ENCODE measurements at regions not wholly inside any gene's neighbourhood (a gene's known extent, or its start where the extent isn't known, plus 50 kb on each side); places are given as distances from the start of the nearest gene placed in this dataset.

DNA sequence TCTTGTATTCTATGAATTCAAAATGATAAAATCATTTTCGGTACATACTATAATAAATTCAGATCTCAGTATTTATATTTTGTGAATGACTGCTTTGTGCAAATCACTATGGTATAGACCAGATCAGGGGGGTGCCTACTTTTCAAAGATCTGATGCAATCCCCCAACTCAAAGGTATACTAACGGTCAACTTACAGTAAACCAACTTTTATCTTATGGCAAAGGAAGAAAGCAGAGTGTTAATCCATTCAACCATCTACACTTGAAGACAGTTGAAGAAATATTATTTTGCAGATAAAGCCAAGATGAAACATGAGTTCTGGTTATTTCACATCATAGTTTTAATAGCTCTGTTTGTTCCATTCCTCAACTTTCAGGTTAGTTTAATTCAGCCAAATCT lies 197.1 kb downstream of the MEX3B start:
- H3K27ac ChIP-seq (ENCODE audit: low read depth in 2 of 2, low read length in 1 of 2): no peak overlapping the region
- H3K4me2 ChIP-seq: no peak overlapping the region
- H3K9me3 ChIP-seq: no peaks in the 10 kb centered on the region
- no peaks in the 10 kb centered on the region for H3K9me2 ChIP-seq
- no peak for DNase-seq
- no peak overlapping the region for H2AFZ ChIP-seq (ENCODE audit: low read depth)
- no peak overlapping the region for H3K4me3 ChIP-seq (ENCODE audit: low read depth in 2 of 2, low read length in 1 of 2)
- CTCF ChIA-PET: interaction anchor here (1.0 kb wide), 1 partner anchor 11 kb away, joined by 3 read pairs; no protein-coding TSS in a partner anchor
- no peaks in the 10 kb centered on the region for H3K79me2 ChIP-seq (ENCODE audit: insufficient read depth)
- no peaks in the 10 kb centered on the region for H3K4me1 ChIP-seq (ENCODE audit: control insufficient read depth in 1 of 2, insufficient read depth in 2 of 2, low read depth in 1 of 2, low read length in 1 of 2)
- H3K9ac ChIP-seq: no peak overlapping the region
- 61% methylated on average over 2 of the region's 2 CpGs for WGBS (ENCODE audit: low lambda C conversion rate)
- H3F3A ChIP-seq (replicated peaks; ENCODE audit: insufficient read depth): no peaks in the 10 kb centered on the region
- no peaks in the 10 kb centered on the region for H3K27me3 ChIP-seq (ENCODE audit: insufficient read depth)
- TF ChIP-seq EP300 (IDR thresholded peaks at IDR 0.05; ENCODE audit: borderline replicate concordance in 1 of 2, low read depth in 1 of 2, low read length in 1 of 2) (no peak), GATA2 (CRISPR knock-in tag; IDR thresholded peaks at IDR 0.05) (no peak), SIN3A (IDR thresholded peaks at IDR 0.05; ENCODE audit: borderline replicate concordance, low read depth, low read length) (no peak), RAD21 (IDR thresholded peaks at IDR 0.05; ENCODE audit: low read length) (no peak), JUND (IDR thresholded peaks at IDR 0.05) (no peak)
- no peaks in the 10 kb centered on the region for H3K36me3 ChIP-seq (replicated peaks in 1 of 2; ENCODE audit: control insufficient read depth in 1 of 2, insufficient read depth in 2 of 2, low read length in 1 of 2)
- POLR2A ChIA-PET: no interaction called here
- no peaks in the 10 kb centered on the region for H4K20me1 ChIP-seq (ENCODE audit: insufficient read depth)

DNA sequence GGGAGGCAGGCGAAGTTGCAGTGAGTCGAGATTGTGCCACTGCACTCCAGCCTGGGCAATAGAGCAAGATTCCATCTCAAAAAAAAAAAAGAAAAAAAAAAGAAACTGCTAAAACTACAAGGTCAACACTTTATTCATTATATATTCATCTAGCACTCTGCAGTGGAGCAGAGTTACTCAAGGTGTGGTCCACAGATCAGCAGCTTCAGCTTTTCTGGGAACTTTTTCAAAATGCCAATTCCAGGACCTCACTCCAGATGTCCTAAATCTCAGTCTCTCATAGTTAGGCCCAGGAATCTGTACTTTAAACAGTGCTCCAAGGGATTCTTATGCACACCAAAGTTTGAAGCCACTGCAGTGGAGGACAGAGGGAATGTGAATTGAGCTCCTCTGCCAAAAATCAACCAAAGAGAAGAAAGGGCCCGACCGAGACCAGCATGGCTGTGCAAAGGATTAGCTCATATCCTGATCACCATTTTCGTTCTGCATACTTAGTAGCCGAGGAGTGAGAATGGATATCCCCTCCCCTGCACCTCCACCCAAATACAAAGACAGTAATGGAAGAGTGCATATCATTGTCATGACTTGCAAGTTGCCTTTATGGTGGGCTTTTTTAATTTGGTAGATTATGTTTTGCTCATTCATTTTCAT lies 201.9 kb downstream of the MEX3B start:
- no peaks in the 10 kb centered on the region for H3F3A ChIP-seq (replicated peaks; ENCODE audit: insufficient read depth)
- 54% methylated on average over 6 of the region's 6 CpGs for WGBS (ENCODE audit: low lambda C conversion rate)
- POLR2A ChIA-PET: no interaction called here

More for the DNA sequence above, 201.9 kb downstream of the MEX3B start:
- Histone ChIP-seq H4K20me1 (ENCODE audit: insufficient read depth) (no peaks in the 10 kb centered on the region), H3K27ac (ENCODE audit: low read depth in 2 of 2, low read length in 1 of 2) (no peak overlapping the region), H3K9ac (no peak overlapping the region), H2AFZ (ENCODE audit: low read depth) (no peak overlapping the region), H3K9me3 (no peaks in the 10 kb centered on the region), H3K27me3 (ENCODE audit: insufficient read depth) (no peaks in the 10 kb centered on the region), H3K36me3 (replicated peaks in 1 of 2; ENCODE audit: control insufficient read depth in 1 of 2, insufficient read depth in 2 of 2, low read length in 1 of 2) (no peaks in the 10 kb centered on the region), H3K4me3 (ENCODE audit: low read depth in 2 of 2, low read length in 1 of 2) (no peak overlapping the region), H3K4me1 (ENCODE audit: control insufficient read depth in 1 of 2, insufficient read depth in 2 of 2, low read depth in 1 of 2, low read length in 1 of 2) (no peaks in the 10 kb centered on the region), H3K4me2 (no peak overlapping the region), H3K9me2 (no peaks in the 10 kb centered on the region), H3K79me2 (ENCODE audit: insufficient read depth) (no peaks in the 10 kb centered on the region)
- CTCF ChIA-PET: interaction anchor here (0.7 to 0.8 kb wide), 2 partner anchors 72 to 410 kb away, joined by 3 read pairs; no protein-coding TSS in a partner anchor
- TF ChIP-seq MXI1 (IDR thresholded peaks at IDR 0.05; ENCODE audit: low read depth, low read length) (no peak), EP300 (IDR thresholded peaks at IDR 0.05; ENCODE audit: borderline replicate concordance in 1 of 2, low read depth in 1 of 2, low read length in 1 of 2) (no peak), NFIC (IDR thresholded peaks at IDR 0.05; ENCODE audit: borderline replicate concordance) (no peak), TAF1 (IDR thresholded peaks at IDR 0.05; ENCODE audit: borderline replicate concordance, low read depth, low read length) (no peak), FOXJ3 (CRISPR knock-in tag; IDR thresholded peaks at IDR 0.05) (no peak), EZH2phosphoT487 (IDR thresholded peaks at IDR 0.05; ENCODE audit: borderline replicate concordance, low read depth) (no peak), YY1 (IDR thresholded peaks at IDR 0.05; ENCODE audit: low read depth) (no peak), SMC3 (IDR thresholded peaks at IDR 0.05; ENCODE audit: low read depth, low read length) (no peak), TCF12 (IDR thresholded peaks at IDR 0.05) (no peak), RAD21 (IDR thresholded peaks at IDR 0.05; ENCODE audit: low read length) (no peak), FOSL2 (IDR thresholded peaks at IDR 0.05; ENCODE audit: borderline replicate concordance, low read depth) (no peak), GABPA (IDR thresholded peaks at IDR 0.05; ENCODE audit: low read depth) (no peak), CHD2 (IDR thresholded peaks at IDR 0.05; ENCODE audit: low read length, partially characterized antibody) (no peak), TEAD4 (IDR thresholded peaks at IDR 0.05; ENCODE audit: borderline replicate concordance, insufficient read depth) (no peak), FOXM1 (IDR thresholded peaks at IDR 0.05; ENCODE audit: low read depth) (no peak)
- TF ChIP-seq, protein P1, sequence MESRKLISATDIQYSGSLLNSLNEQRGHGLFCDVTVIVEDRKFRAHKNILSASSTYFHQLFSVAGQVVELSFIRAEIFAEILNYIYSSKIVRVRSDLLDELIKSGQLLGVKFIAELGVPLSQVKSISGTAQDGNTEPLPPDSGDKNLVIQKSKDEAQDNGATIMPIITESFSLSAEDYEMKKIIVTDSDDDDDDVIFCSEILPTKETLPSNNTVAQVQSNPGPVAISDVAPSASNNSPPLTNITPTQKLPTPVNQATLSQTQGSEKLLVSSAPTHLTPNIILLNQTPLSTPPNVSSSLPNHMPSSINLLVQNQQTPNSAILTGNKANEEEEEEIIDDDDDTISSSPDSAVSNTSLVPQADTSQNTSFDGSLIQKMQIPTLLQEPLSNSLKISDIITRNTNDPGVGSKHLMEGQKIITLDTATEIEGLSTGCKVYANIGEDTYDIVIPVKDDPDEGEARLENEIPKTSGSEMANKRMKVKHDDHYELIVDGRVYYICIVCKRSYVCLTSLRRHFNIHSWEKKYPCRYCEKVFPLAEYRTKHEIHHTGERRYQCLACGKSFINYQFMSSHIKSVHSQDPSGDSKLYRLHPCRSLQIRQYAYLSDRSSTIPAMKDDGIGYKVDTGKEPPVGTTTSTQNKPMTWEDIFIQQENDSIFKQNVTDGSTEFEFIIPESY (IDR thresholded peaks at IDR 0.05; ENCODE audit: borderline replicate concordance, low read depth): no peak
- TF ChIP-seq, protein P2, sequence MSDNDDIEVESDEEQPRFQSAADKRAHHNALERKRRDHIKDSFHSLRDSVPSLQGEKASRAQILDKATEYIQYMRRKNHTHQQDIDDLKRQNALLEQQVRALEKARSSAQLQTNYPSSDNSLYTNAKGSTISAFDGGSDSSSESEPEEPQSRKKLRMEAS (IDR thresholded peaks at IDR 0.05; ENCODE audit: low read depth): no peak
- TF ChIP-seq, protein P3, sequence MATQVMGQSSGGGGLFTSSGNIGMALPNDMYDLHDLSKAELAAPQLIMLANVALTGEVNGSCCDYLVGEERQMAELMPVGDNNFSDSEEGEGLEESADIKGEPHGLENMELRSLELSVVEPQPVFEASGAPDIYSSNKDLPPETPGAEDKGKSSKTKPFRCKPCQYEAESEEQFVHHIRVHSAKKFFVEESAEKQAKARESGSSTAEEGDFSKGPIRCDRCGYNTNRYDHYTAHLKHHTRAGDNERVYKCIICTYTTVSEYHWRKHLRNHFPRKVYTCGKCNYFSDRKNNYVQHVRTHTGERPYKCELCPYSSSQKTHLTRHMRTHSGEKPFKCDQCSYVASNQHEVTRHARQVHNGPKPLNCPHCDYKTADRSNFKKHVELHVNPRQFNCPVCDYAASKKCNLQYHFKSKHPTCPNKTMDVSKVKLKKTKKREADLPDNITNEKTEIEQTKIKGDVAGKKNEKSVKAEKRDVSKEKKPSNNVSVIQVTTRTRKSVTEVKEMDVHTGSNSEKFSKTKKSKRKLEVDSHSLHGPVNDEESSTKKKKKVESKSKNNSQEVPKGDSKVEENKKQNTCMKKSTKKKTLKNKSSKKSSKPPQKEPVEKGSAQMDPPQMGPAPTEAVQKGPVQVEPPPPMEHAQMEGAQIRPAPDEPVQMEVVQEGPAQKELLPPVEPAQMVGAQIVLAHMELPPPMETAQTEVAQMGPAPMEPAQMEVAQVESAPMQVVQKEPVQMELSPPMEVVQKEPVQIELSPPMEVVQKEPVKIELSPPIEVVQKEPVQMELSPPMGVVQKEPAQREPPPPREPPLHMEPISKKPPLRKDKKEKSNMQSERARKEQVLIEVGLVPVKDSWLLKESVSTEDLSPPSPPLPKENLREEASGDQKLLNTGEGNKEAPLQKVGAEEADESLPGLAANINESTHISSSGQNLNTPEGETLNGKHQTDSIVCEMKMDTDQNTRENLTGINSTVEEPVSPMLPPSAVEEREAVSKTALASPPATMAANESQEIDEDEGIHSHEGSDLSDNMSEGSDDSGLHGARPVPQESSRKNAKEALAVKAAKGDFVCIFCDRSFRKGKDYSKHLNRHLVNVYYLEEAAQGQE (IDR thresholded peaks at IDR 0.05; ENCODE audit: low read depth, low read length): no peak
- TF ChIP-seq, protein P4, sequence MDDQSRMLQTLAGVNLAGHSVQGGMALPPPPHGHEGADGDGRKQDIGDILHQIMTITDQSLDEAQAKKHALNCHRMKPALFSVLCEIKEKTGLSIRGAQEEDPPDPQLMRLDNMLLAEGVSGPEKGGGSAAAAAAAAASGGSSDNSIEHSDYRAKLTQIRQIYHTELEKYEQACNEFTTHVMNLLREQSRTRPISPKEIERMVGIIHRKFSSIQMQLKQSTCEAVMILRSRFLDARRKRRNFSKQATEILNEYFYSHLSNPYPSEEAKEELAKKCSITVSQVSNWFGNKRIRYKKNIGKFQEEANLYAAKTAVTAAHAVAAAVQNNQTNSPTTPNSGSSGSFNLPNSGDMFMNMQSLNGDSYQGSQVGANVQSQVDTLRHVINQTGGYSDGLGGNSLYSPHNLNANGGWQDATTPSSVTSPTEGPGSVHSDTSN (IDR thresholded peaks at IDR 0.05): no peak
- no peak for DNase-seq
